K562 (cell line): ENCODE measurements at regions not wholly inside any gene's neighbourhood (a gene's known extent, or its start where the extent isn't known, plus 50 kb on each side); places are given as distances from the start of the nearest gene placed in this dataset.

ENCODE experiments used
- CHD2 ChIP-seq: IDR thresholded peaks from 2 replicates; pipeline ENCODE4 v1.6.1; 2011; ENCODE audit warnings: low read depth, low read length
- CLOCK ChIP-seq: fragments of 250-450 bp; sonication (Bioruptor Pico); IDR thresholded peaks from 2 replicates; pipeline ENCODE4 v1.4.0; 2020; ENCODE audit warnings: mild to moderate bottlenecking, moderate library complexity, borderline replicate concordance
- MED1 ChIP-seq: sonication (generic); formaldehyde crosslinking; IDR thresholded peaks from 2 replicates; pipeline ENCODE4 v1.8.1; 2023; ENCODE audit warnings: missing genetic modification reagents, borderline replicate concordance
- NFYB ChIP-seq: IDR thresholded peaks from 2 replicates; pipeline ENCODE4 v1.6.1; 2011; ENCODE audit warnings: mild to moderate bottlenecking, moderate library complexity; ENCODE audit not compliant: insufficient read length; ENCODE audit errors: extremely low read depth
- PKNOX1 ChIP-seq: fragments of 450-650 bp; IDR thresholded peaks from 2 replicates; pipeline ENCODE4 v1.6.1; 2016
- YBX1 ChIP-seq: fragments of 450-650 bp; IDR thresholded peaks from 2 replicates; pipeline ENCODE4 v1.7.1; 2016; ENCODE audit warnings: mild to moderate bottlenecking
- ZNF592 ChIP-seq: fragments of 450-650 bp; IDR thresholded peaks from 2 replicates; pipeline ENCODE4 v1.6.1; 2017; ENCODE audit warnings: antibody characterized with exemption, mild to moderate bottlenecking

GRCh38 chr12:13584541-13584940 lies 388.0 kb downstream of the EMP1 start (continued):
- TF ChIP-seq PKNOX1 = no peak
- TF ChIP-seq ZNF592 = no peak
- no peak for TF ChIP-seq YBX1
- TF ChIP-seq CLOCK (CRISPR knock-in tag) = no peak
- TF ChIP-seq NFYB = no peak
- no peak for TF ChIP-seq MED1 (CRISPR knock-in tag)
- TF ChIP-seq CHD2 = no peak
